PC-3 (cell line): ENCODE measurements at regions not wholly inside any gene's neighbourhood (a gene's known extent, or its start where the extent isn't known, plus 50 kb on each side); places are given as distances from the start of the nearest gene placed in this dataset.

Source experiments
- EZH2 ChIP-seq: fragments of 300-600 bp; sonication (generic); IDR thresholded peaks from one replicate; pipeline ENCODE4 v1.6.1; 2017; ENCODE audit warnings: antibody characterized with exemption, mild to moderate bottlenecking, low read length; ENCODE audit not compliant: unreplicated experiment
- EZH2phosphoT487 ChIP-seq: fragments of 300-600 bp; sonication (generic); IDR thresholded peaks from 2 replicates; pipeline ENCODE4 v1.6.1; 2018; ENCODE audit warnings: mild to moderate bottlenecking, antibody characterized with exemption, low read length, borderline replicate concordance
- TF ChIP-seq, protein P1 (sequence below): fragments of 300-600 bp; sonication (generic); conservative IDR thresholded peaks from 2 replicates; pipeline ENCODE4 v1.5.1; 2017; ENCODE audit warnings: antibody characterized with exemption, low read depth, mild to moderate bottlenecking, low read length

- TF ChIP-seq, protein P1, sequence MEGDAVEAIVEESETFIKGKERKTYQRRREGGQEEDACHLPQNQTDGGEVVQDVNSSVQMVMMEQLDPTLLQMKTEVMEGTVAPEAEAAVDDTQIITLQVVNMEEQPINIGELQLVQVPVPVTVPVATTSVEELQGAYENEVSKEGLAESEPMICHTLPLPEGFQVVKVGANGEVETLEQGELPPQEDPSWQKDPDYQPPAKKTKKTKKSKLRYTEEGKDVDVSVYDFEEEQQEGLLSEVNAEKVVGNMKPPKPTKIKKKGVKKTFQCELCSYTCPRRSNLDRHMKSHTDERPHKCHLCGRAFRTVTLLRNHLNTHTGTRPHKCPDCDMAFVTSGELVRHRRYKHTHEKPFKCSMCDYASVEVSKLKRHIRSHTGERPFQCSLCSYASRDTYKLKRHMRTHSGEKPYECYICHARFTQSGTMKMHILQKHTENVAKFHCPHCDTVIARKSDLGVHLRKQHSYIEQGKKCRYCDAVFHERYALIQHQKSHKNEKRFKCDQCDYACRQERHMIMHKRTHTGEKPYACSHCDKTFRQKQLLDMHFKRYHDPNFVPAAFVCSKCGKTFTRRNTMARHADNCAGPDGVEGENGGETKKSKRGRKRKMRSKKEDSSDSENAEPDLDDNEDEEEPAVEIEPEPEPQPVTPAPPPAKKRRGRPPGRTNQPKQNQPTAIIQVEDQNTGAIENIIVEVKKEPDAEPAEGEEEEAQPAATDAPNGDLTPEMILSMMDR = no peak
- no peak for TF ChIP-seq EZH2
- TF ChIP-seq EZH2phosphoT487 = no peak
Measured at GRCh38 chr11:8779107-8779506, 96.5 kb downstream of the RPL27A start.
